GM21367 (cell line): ENCODE measurements at regions not wholly inside any gene's neighbourhood (a gene's known extent, or its start where the extent isn't known, plus 50 kb on each side); places are given as distances from the start of the nearest gene placed in this dataset.

Experiments used
- ATAC-seq: cut with Tn5 transposase; IDR thresholded peaks from one replicate; pipeline ENCODE4 v1.9.1; 2021; ENCODE audit not compliant: unreplicated experiment

GRCh38 chr14:56918849-56919574, 108.7 kb upstream of the OTX2 start:
- ATAC-seq = no peak

GRCh38 chr14:56905282-56905681, 95.0 kb upstream of the OTX2 start:
- no peak for ATAC-seq

- no peak for ATAC-seq
These were observed 93.2 kb upstream of the OTX2 start for GRCh38 chr14:56903304-56903969.

- no peak for ATAC-seq
These were observed 92.1 kb upstream of the OTX2 start for GRCh38 chr14:56902385-56902784.

GRCh38 chr14:56900726-56901125, 90.4 kb upstream of the OTX2 start:
- no peak for ATAC-seq

- ATAC-seq = no peak
These were observed 89.5 kb upstream of the OTX2 start for GRCh38 chr14:56899829-56900228.

- ATAC-seq = no peak
These were observed 86.6 kb upstream of the OTX2 start for GRCh38 chr14:56896922-56897321.

- no peak for ATAC-seq
These were observed 86.0 kb upstream of the OTX2 start for GRCh38 chr14:56896231-56896630.

GRCh38 chr14:56895154-56895553, 84.9 kb upstream of the OTX2 start:
- no peak for ATAC-seq

- no peak for ATAC-seq
These were observed 84.3 kb upstream of the OTX2 start for GRCh38 chr14:56894591-56894991.

GRCh38 chr14:56892959-56893358, 82.7 kb upstream of the OTX2 start:
- ATAC-seq = no peak

- ATAC-seq = no peak
These were observed 80.9 kb upstream of the OTX2 start for GRCh38 chr14:56891226-56891625.

GRCh38 chr14:56889705-56890104, 79.4 kb upstream of the OTX2 start:
- no peak for ATAC-seq

GRCh38 chr14:56888274-56888673, 78.0 kb upstream of the OTX2 start:
- no peak for ATAC-seq

GRCh38 chr14:56887216-56887615, 76.9 kb upstream of the OTX2 start:
- no peak for ATAC-seq

GRCh38 chr14:56886471-56887062, 76.3 kb upstream of the OTX2 start:
- no peak for ATAC-seq

- no peak for ATAC-seq
These were observed 75.5 kb upstream of the OTX2 start for GRCh38 chr14:56885825-56886224.

- no peak for ATAC-seq
These were observed 74.3 kb upstream of the OTX2 start for GRCh38 chr14:56884617-56885016.

GRCh38 chr14:56881181-56881580, 70.9 kb upstream of the OTX2 start:
- no peak for ATAC-seq

- no peak for ATAC-seq
These were observed 68.5 kb upstream of the OTX2 start for GRCh38 chr14:56878766-56879165.

- no peak for ATAC-seq
These were observed 64.9 kb upstream of the OTX2 start for GRCh38 chr14:56875104-56875675.

- ATAC-seq = no peak
These were observed 64.1 kb upstream of the OTX2 start for GRCh38 chr14:56874375-56874774.
